Fibroblast of skin of left biceps (primary cell): ENCODE measurements at regions not wholly inside any gene's neighbourhood (a gene's known extent, or its start where the extent isn't known, plus 50 kb on each side); places are given as distances from the start of the nearest gene placed in this dataset.

Experiments
- DNase-seq, 2 experiments: peaks; one replicate each; pipeline ENCODE4 v3.0.0-alpha.2; 2013; ENCODE audit warnings: low read depth in 2 of 2

DNA sequence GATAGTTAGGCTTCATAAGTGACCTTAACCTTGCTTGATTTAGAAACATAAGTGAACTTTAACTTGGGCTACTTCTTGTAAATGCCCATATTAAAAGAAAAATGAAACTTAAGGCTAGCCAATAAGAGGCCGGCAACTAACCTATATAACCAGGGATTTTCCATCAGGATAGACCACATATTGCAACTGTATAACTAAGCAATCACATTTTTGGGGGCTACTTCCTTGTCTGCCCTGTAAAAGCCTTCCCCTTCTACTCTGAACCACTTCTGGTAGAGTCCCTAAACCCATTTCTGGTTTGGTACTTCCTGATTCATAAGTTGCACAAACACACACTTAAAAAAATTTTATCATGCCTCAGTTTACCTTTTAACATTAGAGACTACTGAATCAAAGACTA is 150.9 kb upstream of the UBE2E2 start:
- DNase-seq = no peak

DNA sequence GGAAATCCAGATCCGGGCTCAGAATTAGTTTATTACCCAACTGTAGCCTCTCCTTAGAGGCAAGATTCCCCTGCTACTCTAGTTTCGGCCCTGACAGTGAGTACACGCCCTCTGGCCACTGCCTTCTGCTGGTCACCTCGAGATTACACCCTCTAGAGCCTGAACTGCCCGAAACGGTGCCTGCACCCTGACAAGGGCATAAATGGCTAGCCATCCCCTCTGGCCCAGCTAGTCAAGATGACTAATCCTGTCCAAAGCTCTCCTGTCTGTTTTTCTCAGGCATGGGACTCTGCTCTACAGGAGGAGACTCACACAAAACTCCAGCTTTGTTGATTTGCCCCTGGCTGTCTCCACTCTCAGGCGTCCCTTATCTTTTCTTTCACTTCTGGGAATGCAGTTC is 150.5 kb upstream of the UBE2E2 start:
- no peak for DNase-seq

DNA sequence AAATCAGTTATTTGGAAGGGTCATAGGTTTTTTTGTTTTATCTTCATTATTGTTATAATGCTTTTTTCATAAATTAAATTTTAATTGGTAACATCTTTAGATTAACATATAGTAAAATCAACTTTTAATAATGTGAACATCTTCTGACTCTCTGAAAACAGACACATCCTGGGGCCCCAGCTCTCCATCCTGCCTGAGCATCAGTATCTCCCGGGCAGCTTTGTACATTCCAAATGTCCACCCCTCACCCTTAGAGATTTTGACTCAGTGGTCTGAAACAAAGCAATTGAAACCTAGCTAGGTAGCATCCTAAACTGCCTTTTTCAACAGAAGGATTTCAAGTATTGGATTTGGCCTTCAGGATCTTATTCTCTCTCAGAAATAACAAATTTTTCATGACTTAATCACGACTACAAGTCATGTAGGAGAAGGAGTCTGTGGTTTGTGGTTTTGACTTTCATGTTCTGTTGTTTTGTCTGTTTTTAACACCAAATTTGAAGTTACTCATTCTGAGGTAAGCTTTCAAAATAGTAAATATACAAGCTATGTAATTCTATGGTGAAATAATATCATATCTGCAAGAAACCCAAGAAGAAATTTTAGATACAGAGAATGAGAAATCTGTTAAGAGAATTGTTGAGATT is 147.3 kb upstream of the UBE2E2 start:
- peak; percentile 58 to 68 for DNase-seq

DNA sequence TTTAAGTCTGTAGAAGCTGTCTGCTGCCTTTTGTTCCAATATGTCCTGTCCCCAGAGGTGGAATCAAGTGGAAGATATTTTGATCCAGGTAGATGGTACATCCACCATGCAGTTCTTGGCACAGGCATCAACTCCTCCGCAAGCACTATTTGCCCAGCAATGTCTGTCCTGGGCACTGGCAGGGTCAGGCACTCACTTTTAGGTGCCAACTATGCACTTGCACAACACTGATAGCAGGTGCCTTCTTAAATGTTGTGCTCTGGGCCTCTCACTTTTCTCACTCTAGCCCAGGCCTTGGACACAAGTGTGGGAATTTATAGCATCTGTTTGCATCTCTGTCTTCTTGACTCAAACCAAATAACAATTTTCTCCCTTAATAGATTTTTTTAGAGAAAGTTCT is 140.5 kb upstream of the UBE2E2 start:
- DNase-seq = no peak

DNA sequence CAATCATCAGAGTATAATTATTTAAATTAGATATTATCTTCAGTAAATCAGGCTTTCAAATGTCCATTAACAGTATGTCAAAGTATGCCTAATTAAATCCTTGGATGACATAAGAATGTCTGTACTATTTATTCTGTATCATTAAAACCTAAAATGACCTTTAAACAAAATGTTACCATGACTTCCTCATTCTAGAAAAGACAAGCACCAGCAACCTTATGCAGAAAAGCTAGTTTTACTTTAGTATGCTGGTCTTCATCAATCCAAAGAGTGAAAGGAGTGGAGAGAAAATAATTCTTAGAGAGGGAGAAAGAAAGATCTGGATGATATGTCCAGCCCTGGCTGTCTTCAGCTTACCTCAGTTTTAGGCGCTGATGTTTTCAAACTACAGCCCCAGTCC is 140.1 kb upstream of the UBE2E2 start:
- no peak for DNase-seq

DNA sequence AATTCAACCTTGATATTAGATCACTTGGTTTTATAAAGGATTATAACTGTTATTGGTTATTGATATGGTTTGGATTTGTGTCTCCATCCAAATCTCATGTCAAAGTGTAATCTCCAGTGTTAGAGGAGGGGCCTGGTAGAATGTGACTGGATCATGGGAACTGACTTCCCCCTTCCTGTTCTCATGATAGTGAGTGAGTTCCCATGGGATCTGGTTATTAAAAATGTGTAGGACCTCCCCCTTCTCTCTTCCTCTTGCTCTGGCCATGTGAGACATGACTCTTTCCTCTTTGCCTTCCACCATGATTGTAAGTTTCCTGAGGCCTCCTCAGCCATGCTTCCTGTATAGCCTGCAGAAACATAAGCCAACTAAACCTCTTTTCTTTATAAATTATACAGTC is 136.0 kb upstream of the UBE2E2 start:
- no peak for DNase-seq

DNA sequence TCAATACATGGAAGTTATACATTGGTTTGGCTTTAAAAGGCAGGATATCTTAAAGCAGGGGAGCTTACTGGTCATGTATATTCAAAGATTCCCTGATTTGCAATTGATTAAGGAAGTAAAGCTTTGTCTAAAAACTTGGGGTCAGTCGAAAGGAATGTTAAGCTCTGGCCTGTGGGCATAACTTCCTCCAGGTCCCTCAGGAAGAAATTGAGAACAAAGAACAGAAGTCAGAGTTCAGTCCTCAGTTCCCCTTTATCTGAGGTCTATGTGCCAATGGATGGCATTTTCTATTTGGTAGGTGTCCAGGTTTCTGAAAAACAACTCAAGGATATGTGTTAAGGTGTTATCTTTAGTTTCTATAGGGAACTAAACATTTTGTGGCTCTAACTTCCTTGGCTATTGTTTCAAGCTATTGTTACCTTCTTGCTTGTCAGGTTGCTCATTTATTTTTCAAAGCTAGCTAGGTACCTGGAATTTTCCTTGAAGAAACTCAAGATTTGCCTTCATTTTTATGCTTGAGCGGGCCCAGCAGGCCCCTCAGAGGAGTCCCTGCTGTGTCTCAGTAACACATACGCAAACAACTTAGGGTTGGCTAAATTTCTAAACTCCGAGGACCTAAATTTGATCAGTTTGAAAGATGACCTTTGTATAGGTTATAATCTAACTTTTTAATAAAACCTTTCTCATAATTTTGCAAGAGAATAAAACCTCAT is 135.0 kb upstream of the UBE2E2 start:
- DNase-seq = no peak

DNA sequence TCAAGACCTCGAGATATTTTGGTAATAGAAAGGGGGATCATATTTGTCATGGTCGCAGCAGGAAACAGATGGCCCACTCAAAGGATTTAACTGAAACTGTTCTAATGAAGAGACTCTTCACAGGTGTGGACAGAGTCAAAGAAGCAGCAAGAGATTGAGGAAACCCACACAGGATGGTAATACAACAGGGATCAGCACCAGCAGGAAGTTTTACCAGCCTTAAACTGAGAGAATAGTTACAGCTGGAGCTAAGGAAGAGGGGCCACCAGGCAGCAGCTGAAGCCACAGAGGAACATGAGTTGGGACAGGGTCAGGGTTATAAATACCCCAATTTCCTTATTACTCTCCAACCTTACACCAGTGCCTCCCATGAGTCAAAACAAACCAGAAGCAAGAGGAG is 131.8 kb upstream of the UBE2E2 start:
- no peak for DNase-seq

DNA sequence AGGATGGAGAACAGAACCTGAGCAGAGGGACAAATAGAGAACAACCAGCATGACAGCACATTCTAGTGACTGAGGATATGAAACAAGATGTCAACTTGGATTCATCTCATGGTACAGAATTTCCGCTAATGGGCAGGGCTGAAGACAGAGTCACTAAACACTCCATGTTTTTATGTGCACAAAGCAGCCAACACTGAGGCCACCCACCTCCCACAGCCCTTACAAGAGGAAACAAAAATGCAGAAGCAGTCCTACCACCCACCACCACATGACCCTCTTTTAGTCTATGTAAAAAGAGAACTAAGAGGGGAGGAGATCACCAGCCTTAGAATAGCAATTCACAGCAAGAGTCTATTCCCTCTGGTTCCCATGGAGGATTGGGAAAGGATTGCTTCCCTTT is 131.4 kb upstream of the UBE2E2 start:
- DNase-seq = no peak

DNA sequence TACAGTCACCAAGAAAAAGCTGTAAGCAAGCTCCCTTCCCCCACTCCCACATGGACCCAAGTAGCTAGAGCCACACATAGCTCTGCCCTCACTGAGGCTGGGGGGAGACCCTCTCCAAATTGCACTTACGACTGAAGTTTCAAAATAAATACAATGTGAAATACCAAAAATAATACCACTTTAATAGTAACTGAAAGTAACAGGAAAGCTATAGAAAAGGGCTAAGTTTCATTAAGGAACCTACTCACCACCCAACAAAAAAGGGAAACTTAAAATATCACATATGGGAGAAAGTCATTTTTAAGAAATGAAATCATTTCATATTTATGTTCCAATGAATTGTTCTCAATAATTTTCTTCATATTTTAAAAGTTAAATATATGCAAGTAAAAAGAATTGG is 130.4 kb upstream of the UBE2E2 start:
- no peak for DNase-seq

DNA sequence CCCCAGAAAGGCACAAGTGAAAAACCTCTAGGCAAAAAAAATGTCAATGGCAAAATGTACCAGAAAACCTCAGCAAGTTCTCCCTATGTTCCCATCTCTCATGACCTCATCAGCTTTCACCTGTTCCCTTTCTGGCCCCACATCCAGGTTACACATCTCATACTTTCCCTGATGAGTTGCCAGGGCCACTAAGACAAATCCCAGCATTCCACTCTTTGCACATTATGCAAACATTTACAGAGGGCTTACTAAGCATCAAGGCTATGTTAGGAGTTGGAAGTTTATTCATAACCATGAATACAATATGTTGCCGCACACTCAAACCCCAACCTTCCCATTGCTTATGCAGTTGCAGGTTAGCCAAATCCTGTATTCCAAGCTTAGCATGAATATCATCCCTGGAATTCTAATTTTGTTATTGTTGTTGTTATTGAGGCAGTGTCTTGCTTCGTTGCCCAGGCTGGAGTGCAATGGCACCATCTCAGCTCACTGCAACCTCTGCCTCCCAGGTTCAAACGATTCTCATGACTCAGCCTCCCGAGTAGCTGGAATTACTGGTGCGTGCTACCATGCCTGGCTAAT is 129.3 kb upstream of the UBE2E2 start:
- DNase-seq = no peak

DNA sequence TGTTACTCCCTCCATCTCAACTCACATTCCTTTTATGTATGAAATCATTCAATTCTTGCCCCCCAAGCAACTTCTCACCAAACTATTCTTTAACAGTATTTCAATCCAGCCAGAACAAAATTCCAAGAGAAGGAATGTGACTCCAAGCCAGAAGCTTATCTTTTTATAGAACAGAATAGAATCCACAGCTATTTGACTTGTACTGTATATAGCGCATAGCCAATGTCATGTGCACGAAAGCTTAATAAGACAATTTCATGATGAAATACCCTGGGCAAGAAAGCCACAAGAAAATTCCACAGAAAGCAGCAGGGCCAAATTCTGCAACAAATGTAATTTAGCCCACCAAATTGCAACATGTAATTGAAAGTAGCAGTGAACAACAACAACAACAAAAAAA is 127.6 kb upstream of the UBE2E2 start:
- DNase-seq = peak; percentile 54 to 66

DNA sequence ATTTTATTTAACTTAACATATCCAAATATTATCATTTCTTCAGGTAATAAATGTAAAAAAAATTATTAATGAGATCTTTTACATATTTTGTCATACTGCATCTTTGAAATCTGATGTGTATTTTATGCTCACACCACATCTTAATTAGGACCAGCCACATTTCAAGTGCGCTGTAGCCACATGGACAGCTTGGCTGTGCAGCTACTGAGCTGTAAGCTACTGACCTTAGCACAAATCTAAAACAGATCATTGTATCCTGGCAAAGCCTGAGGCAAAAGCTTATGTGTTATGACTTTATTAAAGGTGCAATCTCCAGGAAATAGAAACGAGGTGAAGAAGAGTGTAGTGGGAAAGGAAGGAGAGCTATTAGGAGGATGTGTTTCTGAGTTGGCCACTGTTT is 126.7 kb upstream of the UBE2E2 start:
- no peak for DNase-seq

DNA sequence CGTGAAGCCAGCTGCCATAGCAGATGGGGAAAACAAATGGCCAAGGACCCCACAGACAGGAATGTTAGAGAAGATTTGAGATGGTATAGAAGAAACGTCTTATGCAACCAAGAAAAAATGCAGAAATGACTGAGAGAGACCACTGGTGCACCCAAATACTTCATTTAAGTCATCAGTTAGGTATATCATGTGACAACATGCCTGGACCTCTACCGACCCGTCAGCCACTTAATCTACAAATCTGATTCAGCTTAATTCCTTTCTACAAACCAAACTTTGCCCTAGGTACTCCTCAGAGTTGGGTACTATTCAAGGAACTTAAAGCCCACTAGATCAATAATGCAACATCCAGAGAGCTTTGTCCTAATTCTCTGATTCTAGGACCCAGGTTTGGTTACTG is 126.0 kb upstream of the UBE2E2 start:
- DNase-seq = no peak

DNA sequence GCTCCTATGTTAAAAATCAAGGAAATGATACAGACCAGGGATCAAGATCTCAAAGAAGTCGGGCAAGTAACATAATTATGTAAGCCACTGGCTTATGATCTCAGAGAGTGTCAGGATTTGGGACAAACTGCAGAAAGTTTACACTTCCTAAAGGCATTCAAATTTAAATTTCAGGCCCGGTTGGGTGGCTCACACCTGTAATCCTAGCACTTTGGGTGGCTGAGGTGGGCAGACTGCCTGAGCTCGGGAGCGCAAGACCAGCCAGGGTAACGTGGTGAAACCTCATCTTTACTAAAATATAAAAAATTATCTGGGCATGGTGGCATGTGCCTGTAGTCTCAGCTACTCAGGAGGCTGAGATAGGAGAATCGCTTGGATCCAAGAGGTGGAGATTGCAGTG is 124.4 kb upstream of the UBE2E2 start:
- DNase-seq = no peak

DNA sequence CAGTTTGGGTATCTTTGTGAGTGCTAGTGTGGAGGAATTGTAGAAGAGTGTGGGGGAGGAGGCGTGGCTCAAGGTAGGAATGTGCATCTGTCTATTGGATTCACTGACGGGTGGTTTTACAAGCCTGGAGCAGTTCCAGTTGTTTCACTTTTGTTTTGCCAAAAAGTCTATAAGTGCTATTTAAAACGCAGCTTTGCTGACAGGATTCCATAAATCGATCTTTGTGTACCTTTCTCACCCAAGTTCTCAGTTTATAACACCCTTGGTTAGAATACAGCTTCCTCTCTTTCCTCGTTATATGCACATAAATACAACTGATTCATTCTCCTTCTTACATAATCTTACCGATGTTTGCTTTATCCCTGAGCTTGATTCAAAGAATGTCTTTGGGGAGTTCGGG is 123.2 kb upstream of the UBE2E2 start:
- no peak for DNase-seq

DNA sequence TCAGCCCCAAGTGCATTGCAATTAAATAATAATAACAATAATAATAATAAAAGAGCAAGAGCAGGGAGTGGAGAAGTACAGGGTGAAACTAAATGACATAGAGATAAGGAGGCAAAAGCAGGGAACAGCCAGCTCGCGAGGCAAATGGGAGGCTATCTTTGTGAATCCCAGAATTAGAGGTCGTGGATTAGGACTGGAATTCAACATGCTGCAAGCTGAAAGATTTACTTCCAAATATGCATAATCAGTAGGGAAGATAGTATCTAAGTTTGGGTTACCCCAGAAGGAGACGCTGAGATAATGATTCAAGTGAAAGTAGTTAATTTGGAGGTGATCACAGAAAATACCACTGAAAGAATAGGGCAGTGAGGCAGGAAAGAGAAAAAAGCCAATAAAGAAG is 119.4 kb upstream of the UBE2E2 start:
- DNase-seq = no peak

DNA sequence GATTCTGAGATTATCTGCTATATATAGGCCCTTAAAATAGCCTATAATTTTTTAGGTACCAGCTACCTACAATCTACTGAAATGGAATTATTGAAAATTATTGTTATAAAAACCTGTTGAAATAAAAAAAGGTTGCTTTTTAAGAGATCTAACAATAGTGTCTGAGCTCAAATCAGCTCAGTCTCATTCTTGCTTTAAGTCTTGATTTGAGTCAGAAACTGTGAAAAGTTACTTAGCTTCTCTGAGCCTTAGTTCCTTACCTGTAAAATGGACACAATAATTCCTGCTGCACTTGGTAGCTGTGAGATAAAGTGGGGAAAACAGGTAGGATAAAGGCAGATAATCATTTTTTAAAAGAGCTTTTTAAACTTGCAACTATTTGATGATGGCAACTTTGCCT is 118.8 kb upstream of the UBE2E2 start:
- DNase-seq = no peak

DNA sequence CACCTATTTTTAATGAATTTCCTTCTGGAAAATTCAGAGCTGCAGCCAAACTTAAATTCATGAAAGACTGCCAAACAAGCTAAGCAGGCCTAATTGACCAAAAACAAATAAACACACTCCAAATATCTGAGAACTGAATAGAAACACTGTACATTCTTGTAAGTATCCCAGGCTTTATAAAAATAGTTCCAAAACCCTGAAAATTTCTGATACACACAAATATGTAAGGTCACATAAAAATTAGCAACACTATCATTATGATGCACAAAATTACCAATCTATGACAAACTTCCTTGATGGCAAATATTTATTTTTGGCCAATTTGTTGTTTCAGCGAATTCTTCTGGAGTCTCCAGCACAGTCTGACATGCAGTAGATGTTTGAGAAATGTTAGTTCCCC is 117.9 kb upstream of the UBE2E2 start:
- no peak for DNase-seq

DNA sequence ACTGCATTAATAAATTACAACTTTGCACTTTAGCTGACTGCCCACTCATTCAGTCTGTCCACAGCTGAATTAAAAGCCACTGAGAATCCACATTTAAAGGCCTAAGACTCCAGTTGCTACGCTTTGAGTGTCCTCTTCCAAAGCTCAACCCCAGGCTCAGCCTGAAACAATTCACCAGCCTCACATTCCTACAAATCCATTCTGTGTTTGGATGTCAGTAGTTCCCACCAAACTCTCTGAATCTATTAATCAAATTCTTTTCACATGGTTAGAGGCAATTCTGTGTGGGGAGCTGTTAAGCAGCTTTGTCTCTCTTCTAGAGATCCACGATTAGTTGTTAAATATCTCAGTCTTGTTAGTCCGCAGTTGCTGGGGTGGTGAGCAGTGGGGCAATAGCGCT is 116.8 kb upstream of the UBE2E2 start:
- DNase-seq = no peak

DNA sequence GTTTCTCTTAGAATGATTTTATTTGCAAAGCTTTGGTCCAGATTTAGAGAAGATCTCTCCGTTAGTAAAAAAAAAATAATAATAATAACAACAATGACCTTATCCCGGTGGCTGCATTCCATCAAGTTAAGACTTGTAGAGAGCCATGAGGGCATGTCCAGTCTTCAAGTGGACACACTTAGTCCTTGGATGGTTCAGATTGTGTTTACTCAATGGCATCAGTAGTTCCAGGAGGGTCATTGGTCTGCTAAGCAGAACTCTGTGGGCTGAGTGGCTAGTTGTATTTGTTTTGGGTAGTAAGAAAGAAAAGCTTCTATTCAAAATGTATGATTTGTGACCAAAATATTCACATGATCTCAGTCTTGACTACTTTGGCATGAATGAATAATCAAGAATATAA is 116.3 kb upstream of the UBE2E2 start:
- DNase-seq = no peak

DNA sequence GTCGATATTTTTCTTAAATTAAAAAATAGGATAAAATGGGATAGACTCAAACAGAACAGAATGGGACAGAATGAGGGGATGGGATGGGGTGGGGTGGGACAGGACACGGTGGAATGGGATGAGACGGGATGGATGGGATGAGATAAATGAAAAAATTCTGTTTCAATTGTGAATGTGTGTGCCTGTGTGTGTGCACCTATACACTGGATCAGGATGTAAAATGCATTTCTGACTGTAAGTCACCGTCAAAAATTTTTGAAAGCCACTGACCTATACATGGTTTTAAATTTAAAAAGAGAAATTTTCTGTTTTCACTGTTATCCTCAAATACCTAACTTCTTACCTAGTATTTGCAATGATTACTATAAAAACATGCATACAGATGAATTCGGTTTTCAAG is 108.7 kb upstream of the UBE2E2 start:
- no peak for DNase-seq

DNA sequence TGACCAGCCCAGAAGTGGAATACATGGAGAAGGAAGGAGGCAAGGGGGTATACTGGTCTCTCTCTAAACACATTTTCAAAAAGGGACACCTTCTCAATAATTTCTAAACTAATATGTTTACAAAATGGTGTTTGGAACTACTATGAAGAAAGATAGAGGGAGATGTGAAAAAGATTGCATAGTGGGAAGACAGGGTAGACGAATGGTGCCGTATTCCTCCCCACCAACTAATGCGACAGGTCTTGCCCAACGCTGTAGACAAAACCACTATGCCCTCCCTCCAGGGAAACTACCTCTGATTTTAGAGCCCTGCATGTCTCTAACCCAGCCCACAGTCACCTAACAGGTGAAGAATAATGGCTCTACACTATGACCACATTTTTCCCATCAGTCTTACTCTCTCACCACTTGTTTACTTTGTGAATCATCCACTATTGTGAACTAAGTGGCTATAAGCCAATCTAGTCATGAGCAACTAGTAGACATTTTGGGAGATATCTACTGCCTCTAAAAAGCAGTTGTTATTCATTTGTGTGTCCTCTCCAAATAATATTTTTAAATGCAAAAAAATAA is 108.2 kb upstream of the UBE2E2 start:
- DNase-seq = no peak
